Stimulated activated CD4-positive, alpha-beta T cell treated with anti-CD3 and anti-CD28 coated beads, Interleukin-15, amount 100 ng/mL, for 48 hours (primary cell): ENCODE measurements at regions not wholly inside any gene's neighbourhood (a gene's known extent, or its start where the extent isn't known, plus 50 kb on each side); places are given as distances from the start of the nearest gene placed in this dataset.

Source experiments
- DNase-seq, 2 donors: peaks; one replicate each; pipeline ENCODE4 v3.0.0-alpha.2; 2020; ENCODE audit warnings: low read depth in 2 of 2

- no peak for DNase-seq
Observed at GRCh38 chr2:180463608-180464007, 456.5 kb upstream of the CWC22 start.

DNA sequence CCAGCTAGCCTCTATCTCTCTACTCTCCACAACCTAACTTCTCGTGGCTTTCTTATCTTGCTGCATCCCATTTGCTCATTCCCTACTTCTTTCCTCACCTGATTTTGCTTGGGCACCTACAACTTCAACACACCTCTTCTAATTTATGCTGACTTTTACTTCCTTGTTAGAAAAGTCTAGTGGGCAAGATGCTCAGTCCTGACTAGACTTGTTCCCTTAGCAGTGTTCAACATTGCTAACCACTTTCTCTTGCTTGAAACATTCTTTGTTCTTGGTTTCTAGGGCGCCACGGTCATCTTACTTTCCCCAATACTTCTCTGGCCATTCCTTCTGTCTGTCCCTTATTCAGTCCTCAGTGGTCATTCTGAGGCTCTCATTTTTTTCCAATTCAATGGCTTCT lies 454.7 kb upstream of the CWC22 start:
- no peak for DNase-seq

GRCh38 chr2:180456801-180457200 lies 449.7 kb upstream of the CWC22 start:
- DNase-seq, result no peak

DNA sequence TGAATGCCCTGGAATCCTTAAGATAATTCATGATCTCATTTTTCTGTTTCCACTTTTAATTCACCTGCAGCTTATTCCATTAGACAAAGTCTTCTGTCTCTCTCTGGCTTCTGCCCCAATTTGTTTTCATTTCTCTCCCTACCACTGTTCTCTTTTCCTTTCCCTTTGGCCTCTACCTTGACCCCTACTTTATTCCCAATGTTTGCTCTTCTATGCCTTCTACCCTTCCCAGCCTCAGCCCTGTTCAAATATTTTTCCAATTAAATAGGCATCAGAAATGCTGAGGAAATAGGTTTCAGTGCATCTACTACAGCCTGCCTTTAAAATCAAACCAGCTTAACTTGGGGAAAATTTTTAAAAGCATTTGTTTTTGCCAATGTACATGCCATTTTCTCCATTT lies 443.7 kb upstream of the CWC22 start:
- no peak for DNase-seq

GRCh38 chr2:180449171-180449915 lies 442.2 kb upstream of the CWC22 start:
- DNase-seq, result no peak

DNA sequence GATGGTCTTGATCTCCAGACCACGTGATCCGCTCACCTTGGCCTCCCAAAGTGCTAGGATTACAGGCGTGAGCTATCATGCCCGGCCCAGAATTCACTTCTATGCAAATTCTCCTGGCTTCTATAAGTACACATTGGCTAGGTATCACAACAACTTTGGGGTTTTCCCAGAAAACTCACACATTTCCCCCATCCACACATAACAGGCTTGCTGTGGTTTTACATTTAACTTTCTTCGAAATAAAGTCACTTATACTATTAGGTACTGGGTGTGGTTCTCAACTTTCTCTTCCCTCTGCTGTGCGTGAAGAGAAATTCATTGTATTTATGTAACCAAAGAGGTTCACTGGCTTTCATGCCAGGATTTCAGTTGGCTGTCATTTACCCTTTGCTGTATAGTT lies 439.4 kb upstream of the CWC22 start:
- DNase-seq, result no peak

GRCh38 chr2:180443888-180444287 lies 436.8 kb upstream of the CWC22 start:
- DNase-seq, result no peak

DNA sequence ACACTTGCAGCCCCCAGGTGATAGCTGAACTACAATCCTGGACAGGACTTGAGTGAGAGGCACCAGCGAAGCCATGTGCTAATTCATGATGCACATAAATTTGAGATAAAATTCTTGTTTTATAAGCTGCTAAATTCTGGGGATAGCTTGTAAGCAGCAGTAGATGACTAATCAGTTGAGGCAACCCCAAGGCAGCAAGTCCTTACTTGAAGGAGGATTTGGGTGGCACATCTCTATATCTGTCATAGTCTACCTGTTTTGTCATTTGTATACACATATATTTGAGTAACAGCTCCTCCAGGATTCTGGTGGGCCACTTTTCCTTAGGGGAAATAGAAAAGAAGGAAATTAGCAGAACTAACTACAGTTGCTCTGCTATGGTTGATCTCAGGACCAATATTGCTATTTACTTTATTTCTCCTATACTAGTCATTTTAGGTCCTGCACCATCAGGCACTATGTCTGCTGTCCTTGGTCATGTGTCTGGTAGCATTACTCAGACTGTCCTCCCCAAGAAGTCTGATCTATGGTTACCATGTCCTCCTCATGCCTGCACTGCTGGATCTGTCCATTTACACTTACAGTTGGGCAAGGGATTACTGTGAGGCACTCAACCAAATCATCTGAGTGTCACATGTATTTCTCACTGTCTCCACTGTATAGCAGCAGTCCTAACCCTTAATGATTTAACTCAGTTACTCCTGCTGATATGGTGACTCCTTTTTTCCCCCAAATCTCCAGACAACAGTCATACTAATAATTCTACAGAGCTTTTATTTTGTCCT lies 436.0 kb upstream of the CWC22 start:
- no peak for DNase-seq

GRCh38 chr2:180419212-180419611 lies 412.1 kb upstream of the CWC22 start:
- DNase-seq, result no peak

GRCh38 chr2:180416627-180417026 lies 409.5 kb upstream of the CWC22 start:
- no peak for DNase-seq

DNA sequence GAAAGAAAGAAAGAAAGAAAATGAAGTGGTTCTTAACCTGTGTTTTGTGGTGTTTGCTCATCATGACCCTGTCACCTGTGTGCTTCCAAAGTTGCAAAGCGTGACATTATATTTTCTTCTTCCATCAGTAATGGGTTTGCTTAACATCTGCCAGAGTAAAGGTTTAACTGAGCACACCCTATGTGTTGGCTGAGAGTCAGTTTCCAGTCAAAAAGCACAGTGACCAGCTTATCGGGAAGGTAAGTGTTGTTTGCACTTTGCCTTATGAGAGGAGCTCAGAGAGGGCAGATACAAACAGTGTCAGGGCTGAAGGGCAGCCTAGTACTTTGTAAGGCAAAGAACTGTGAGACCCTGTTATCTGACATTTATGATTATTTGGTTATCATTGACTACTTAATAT lies 406.2 kb upstream of the CWC22 start:
- DNase-seq, result no peak

GRCh38 chr2:180412219-180412618 lies 405.1 kb upstream of the CWC22 start:
- no peak for DNase-seq

DNA sequence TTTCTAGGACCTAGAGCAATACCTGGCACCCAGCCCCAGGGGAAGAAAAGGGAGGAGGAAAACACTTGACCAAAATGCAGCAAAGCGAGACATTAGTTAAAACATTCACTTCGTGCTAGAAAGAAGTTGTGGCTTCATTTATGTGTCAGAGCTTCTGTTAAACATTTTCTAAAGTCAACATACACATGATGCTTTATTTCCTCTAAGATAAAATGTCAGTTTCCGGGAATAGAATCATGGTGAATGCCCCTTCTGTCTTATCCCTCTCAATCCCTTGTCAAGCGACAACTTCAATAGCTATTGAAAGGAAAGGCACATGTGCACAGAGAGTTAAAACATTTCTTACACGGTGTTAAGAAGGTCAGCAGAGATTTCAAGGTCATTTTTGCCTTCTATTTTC lies 404.6 kb upstream of the CWC22 start:
- DNase-seq, result no peak

DNA sequence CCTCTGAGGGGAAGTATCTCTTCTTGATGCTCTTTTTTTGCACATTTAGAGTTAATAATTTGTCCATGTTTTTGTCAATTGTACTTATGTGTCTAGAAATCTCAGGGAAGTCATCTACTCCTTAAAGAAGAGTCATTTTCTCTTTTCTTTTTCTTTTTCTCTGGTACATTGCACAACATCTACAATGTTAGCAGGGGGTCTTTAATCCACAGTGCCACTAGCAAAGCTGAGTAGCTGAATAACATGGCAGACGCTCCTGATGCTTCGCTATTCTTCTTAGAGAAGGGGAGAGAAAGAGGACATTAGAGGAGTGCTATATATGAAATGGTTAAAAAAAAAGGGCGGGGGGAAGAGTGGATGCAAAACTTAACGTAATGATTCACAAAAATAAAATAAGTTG lies 399.6 kb upstream of the CWC22 start:
- DNase-seq, result no peak

DNA sequence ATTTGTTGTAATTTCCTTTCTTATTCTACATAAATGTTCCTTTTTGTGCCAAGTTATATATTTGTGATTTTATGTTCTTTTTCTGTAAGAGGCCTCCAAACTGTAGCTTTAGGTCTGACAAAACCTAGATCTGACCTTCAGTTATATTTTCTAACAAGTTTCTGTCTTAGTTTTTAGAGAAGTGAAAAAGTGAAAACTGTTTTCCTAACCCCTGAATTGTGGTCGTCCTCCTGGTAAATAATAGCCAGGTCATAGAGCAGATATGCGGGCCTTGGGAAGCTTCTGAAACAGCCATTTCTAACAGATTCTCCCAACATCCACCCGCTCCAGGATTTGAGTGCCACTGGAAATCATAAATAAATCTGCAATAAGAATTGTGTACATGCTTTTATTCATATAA lies 398.4 kb upstream of the CWC22 start:
- DNase-seq, result no peak

- no peak for DNase-seq
Observed at GRCh38 chr2:180394305-180394704, 387.2 kb upstream of the CWC22 start.

- DNase-seq, result no peak
Observed at GRCh38 chr2:180385601-180386201, 378.6 kb upstream of the CWC22 start.

DNA sequence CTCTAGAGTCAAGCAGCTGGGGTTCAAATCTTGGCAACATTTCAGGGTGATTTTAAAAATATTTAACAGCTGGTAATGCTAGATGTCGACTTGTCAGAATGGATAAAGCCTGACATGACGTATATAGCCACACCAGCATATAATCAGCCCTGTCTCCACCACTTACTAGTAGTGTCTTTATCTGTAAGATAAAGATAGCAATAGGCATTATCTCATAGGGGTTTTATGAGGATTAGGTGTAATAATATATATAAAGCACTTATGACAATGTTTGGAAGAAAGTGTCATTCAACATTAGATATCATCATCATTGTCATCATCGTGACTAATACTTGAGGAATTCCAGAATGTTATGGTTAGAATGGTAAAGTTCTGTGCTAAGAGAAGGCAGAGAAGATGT lies 369.0 kb upstream of the CWC22 start:
- no peak for DNase-seq

GRCh38 chr2:180374502-180375281 lies 367.6 kb upstream of the CWC22 start:
- DNase-seq, result no peak

DNA sequence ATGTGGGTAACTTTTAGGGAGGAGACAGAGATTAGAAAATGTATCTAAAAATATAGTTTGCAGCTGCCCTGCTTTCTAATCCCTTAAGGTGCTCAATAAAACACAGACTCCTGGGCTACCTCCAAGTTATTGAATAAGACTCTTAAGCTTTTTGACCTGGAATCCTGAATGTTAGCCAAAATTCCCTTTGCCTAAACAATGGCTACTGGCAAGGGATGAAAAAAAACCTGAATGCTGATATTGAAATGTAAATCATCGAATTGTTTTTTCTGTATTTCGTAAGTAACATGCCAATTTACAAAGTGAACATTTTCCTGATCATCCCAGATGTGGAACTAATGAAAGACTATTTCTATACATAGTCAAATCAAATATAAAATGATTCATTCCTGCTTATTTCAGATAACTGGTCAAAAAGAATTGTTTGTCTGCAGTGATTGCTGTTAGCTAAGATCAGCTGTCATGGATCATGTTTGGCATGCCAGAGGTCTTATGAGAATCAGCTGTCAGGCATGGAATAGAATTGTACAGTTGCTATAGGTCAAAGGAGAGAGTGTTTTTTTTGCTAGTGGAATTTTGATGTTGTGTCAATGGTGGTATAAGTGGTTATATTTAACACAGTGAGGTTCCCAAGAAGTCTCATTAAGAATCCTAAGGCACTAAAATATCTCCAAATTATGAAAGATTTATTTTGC lies 363.6 kb upstream of the CWC22 start:
- no peak for DNase-seq

GRCh38 chr2:180368881-180369280 lies 361.8 kb upstream of the CWC22 start:
- no peak for DNase-seq

- no peak for DNase-seq
Observed at GRCh38 chr2:180367815-180368214, 360.7 kb upstream of the CWC22 start.
